Esophagus muscularis mucosa (tissue), 4 donors: ENCODE measurements at regions not wholly inside any gene's neighbourhood (a gene's known extent, or its start where the extent isn't known, plus 50 kb on each side); places are given as distances from the start of the nearest gene placed in this dataset.

ENCODE experiments used
- DNase-seq: peaks from one replicate; pipeline ENCODE4 v3.0.0-alpha.2; 2017; ENCODE audit errors: extremely low spot score
- H3K27ac ChIP-seq, 4 donors: fragments of 200-600 bp; sonication (generic); replicated peaks in 1 of 4; 1 replicate in 3 of 4; 2 replicates in 1 of 4; pipeline ENCODE4 v1.5.1; 2016 to 2019; ENCODE audit warnings: mild to moderate bottlenecking in 1 of 4
- H3K27me3 ChIP-seq, 4 donors: fragments of 200-600 bp; sonication (generic); one replicate each; pipeline versions ENCODE4 v1.5.1 to v1.6.0; 2016 to 2019
- H3K36me3 ChIP-seq, 4 donors: fragments of 200-600 bp; sonication (generic); one replicate each; pipeline ENCODE4 v1.5.1; 2016 to 2019
- H3K4me1 ChIP-seq, 4 donors: fragments of 200-600 bp; sonication (generic); one replicate each; pipeline ENCODE4 v1.5.1; 2016 to 2019
- H3K4me3 ChIP-seq, 4 donors: fragments of 200-600 bp; sonication (generic); 1 replicate in 2 of 4; 2 replicates in 2 of 4; pipeline ENCODE4 v1.5.1; 2016 to 2019; ENCODE audit warnings: mild to moderate bottlenecking in 4 of 4, moderate library complexity in 1 of 4
- H3K9me3 ChIP-seq, 4 donors: fragments of 200-600 bp; sonication (generic); 1 replicate in 3 of 4; 2 replicates in 1 of 4; pipeline ENCODE4 v1.5.1; 2016 to 2019
- CTCF ChIP-seq, 3 experiments: fragments of 200-600 bp in 2 of 3; fragments of 450-650 bp in 1 of 3; sonication (generic) in 2 of 3; IDR thresholded peaks; one replicate each; pipeline ENCODE4 v1.5.1; 2017 to 2019; ENCODE audit warnings: antibody characterized with exemption in 3 of 3, mild to moderate bottlenecking in 2 of 3, moderate library complexity in 1 of 3
- EP300 ChIP-seq: sonication (generic); formaldehyde crosslinking; IDR thresholded peaks from one replicate; pipeline ENCODE4 v1.6.1; 2017; ENCODE audit warnings: antibody characterized with exemption
- POLR2A ChIP-seq: fragments of 450-650 bp; IDR thresholded peaks from one replicate; pipeline ENCODE4 v1.6.1; 2017; ENCODE audit warnings: antibody characterized with exemption, moderate library complexity, mild to moderate bottlenecking, low read depth
- POLR2AphosphoS5 ChIP-seq, 2 donors: sonication (generic); formaldehyde crosslinking; IDR thresholded peaks; one replicate each; pipeline ENCODE4 v1.6.1; 2017; ENCODE audit warnings: antibody characterized with exemption in 2 of 2
- WGBS: methylation state at CpG from one replicate; pipeline ENCODE4 v1.1.5; 2018; 5-methylcytosine and 5-hydroxymethylcytosine counted together
- intact Hi-C: fragments of 100-400 bp; cut with DNase I; formaldehyde crosslinking; loops from one replicate; pipeline ENCODE4 v1.15.1; 2023

- no peak for DNase-seq
- no peak for TF ChIP-seq CTCF (IDR thresholded peaks at IDR 0.05)
- TF ChIP-seq POLR2AphosphoS5 (IDR thresholded peaks at IDR 0.05): no peak
- TF ChIP-seq EP300: no peak
- TF ChIP-seq POLR2A: no peak
- Histone ChIP-seq H3K36me3 (no peaks in the 10 kb centered on the region), H3K4me1 (no peaks in the 10 kb centered on the region), H3K27ac (no peak overlapping the region), H3K4me3 (no peak overlapping the region), H3K27me3 (no peaks in the 10 kb centered on the region), H3K9me3 (no peaks in the 10 kb centered on the region)
- whole genome bisulfite sequencing: 69% methylated on average over 2 of the region's 2 CpGs
- intact Hi-C loops: no loop called here
Measured at GRCh38 chr11:106619320-106619990, 398.8 kb downstream of the GUCY1A2 start.

- no peak overlapping the region for H3K4me3 ChIP-seq
- 78% methylated on average over 3 of the region's 3 CpGs for WGBS
- DNase-seq: no peak
- H3K27me3 ChIP-seq: no peaks in the 10 kb centered on the region
- H3K4me1 ChIP-seq: no peaks in the 10 kb centered on the region
- no peaks in the 10 kb centered on the region for H3K36me3 ChIP-seq
- no peak overlapping the region for H3K27ac ChIP-seq
- H3K9me3 ChIP-seq: no peaks in the 10 kb centered on the region
- no peak for TF ChIP-seq EP300
- no peak for TF ChIP-seq CTCF (IDR thresholded peaks at IDR 0.05)
- TF ChIP-seq POLR2AphosphoS5 (IDR thresholded peaks at IDR 0.05): no peak
- TF ChIP-seq POLR2A: no peak
- intact Hi-C loops: no loop called here
Measured at GRCh38 chr11:106621484-106621883, 396.8 kb downstream of the GUCY1A2 start.
